Activated CD8-positive, alpha-beta memory T cell treated with anti-CD3 and anti-CD28 coated beads, Interleukin-2, amount 10 ng/mL, durations not matched to agents 7 days and 5 days (primary cell): ENCODE measurements at regions not wholly inside any gene's neighbourhood (a gene's known extent, or its start where the extent isn't known, plus 50 kb on each side); places are given as distances from the start of the nearest gene placed in this dataset.

Experiments used
- ATAC-seq: fragments of 150-1000 bp; cut with Tn5 transposase; one replicate; pipeline ENCODE4 v1.10.0; 2021; ENCODE audit warnings: moderate library complexity
- CTCF ChIA-PET: fragments of 350-600 bp; sonication (Branson Sonifier 250); formaldehyde crosslinking; loops from one replicate; lab custom pipeline; 2021; ENCODE audit warnings: antibody characterized with exemption; lab: Charles Lee
- DNase-seq: peaks from one replicate; pipeline ENCODE4 v3.0.0-alpha.2; 2020
- H3K27ac Mint-ChIP-seq: one replicate; pipeline ENCODE4 v1.8.0; 2021; ENCODE audit warnings: mild to moderate bottlenecking, mixed read lengths
- H3K27me3 Mint-ChIP-seq: one replicate; pipeline ENCODE4 v1.8.0; 2021; ENCODE audit warnings: mixed read lengths
- H3K36me3 Mint-ChIP-seq: one replicate; pipeline ENCODE4 v1.8.0; 2021; ENCODE audit warnings: mild to moderate bottlenecking, mixed read lengths
- H3K4me1 Mint-ChIP-seq: one replicate; pipeline ENCODE4 v1.8.0; 2021; ENCODE audit warnings: mixed read lengths
- H3K4me3 Mint-ChIP-seq: one replicate; pipeline ENCODE4 v1.8.0; 2021; ENCODE audit warnings: mild to moderate bottlenecking, moderate library complexity, mixed read lengths
- H3K9me3 Mint-ChIP-seq: one replicate; pipeline ENCODE4 v1.8.0; 2022; ENCODE audit warnings: low read depth, mixed read lengths

DNA sequence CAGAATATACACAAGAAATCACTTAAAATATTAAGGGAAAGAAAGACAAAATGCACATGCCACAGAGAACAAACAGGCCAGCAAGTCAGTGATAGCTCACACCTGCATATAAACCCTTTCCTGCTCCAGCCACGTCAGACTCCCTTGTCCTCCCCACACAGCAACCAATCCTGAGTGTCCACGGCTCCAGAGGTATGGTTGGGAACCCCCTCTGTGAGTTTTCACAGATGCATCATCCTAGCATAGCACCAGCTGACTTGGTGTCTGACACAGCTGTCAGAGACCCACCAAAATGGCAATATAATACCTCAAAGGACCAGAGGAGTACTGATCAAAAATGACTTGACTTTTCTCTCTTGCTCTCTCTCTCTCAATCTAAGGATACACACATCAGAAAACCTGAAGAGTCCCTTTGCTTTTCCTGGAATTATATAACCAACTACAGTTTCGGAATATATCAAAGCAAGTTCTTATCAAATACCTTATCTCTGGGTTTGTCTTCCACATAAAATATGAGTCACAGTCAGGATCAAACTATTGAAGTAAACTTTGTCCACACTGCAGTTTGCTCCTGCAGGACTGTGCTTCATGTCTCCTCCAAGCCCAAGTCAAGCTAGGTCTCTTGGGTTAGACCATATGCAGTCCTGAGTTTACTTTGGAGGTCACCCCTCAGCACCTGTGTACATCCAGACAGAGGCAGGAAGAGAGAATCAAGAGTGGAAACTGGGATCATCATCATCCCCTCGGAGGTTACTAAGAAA, 187.1 kb upstream of the THBS1 start:
- H3K36me3 Mint-ChIP-seq = no peaks in the 10 kb centered on the region
- H3K4me3 Mint-ChIP-seq = no peak overlapping the region
- no peaks in the 10 kb centered on the region for H3K9me3 Mint-ChIP-seq
- no peak for DNase-seq
- no peak for ATAC-seq
- CTCF ChIA-PET = no interaction called here
- peaks cover 38% of the 10 kb centered on the region for H3K27me3 Mint-ChIP-seq
- H3K27ac Mint-ChIP-seq = no peak overlapping the region
- H3K4me1 Mint-ChIP-seq = peaks cover 6% of the 10 kb centered on the region

GRCh38 chr15:39394496-39394895, 186.4 kb upstream of the THBS1 start:
- ATAC-seq = no peak
- no peaks in the 10 kb centered on the region for H3K9me3 Mint-ChIP-seq
- no peak for DNase-seq
- H3K27me3 Mint-ChIP-seq = peaks cover 42% of the 10 kb centered on the region
- H3K36me3 Mint-ChIP-seq = no peaks in the 10 kb centered on the region
- CTCF ChIA-PET = no interaction called here
- peaks cover 6% of the 10 kb centered on the region for H3K4me1 Mint-ChIP-seq
- no peak overlapping the region for H3K27ac Mint-ChIP-seq
- no peak overlapping the region for H3K4me3 Mint-ChIP-seq

- peaks cover 46% of the 10 kb centered on the region for H3K27me3 Mint-ChIP-seq
- ATAC-seq (no peak), DNase-seq (no peak)
- peaks cover 6% of the 10 kb centered on the region for H3K4me1 Mint-ChIP-seq
- H3K27ac Mint-ChIP-seq = no peak overlapping the region
- H3K4me3 Mint-ChIP-seq = no peak overlapping the region
- CTCF ChIA-PET = interaction anchor here (1.3 kb wide), 1 partner anchor 132 kb away, joined by 3 read pairs; no protein-coding TSS in a partner anchor
- no peaks in the 10 kb centered on the region for H3K9me3 Mint-ChIP-seq
- H3K36me3 Mint-ChIP-seq = no peaks in the 10 kb centered on the region
These were observed 183.8 kb upstream of the THBS1 start for GRCh38 chr15:39396979-39397615.

GRCh38 chr15:39397883-39398282, 183.0 kb upstream of the THBS1 start:
- no peak overlapping the region for H3K4me3 Mint-ChIP-seq
- no peak overlapping the region for H3K27ac Mint-ChIP-seq
- H3K36me3 Mint-ChIP-seq = no peaks in the 10 kb centered on the region
- ATAC-seq = no peak
- H3K27me3 Mint-ChIP-seq = peaks cover 52% of the 10 kb centered on the region
- no peaks in the 10 kb centered on the region for H3K9me3 Mint-ChIP-seq
- CTCF ChIA-PET = interaction anchor here (1.3 kb wide), 1 partner anchor 132 kb away, joined by 3 read pairs; no protein-coding TSS in a partner anchor
- DNase-seq = no peak
- peaks cover 6% of the 10 kb centered on the region for H3K4me1 Mint-ChIP-seq

DNA sequence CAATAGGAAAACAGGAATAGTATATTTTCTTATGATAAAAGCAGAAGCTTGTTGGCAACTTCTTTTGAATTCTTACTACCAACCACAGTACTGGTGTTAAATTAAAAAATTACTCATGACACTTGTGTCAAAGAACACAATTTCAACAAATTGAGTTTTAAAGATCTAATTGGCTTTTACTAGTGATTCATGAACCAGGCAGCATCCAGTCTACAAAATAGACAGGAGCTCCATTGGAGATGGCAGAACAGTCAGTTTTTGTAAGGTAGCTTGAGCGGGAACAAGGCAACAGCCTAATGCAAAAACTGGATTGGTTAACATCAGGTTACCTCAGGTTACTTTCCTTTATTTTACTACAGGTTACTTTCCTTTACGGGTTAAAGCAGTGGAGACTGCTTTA, 181.3 kb upstream of the THBS1 start:
- CTCF ChIA-PET = no interaction called here
- no peaks in the 10 kb centered on the region for H3K4me1 Mint-ChIP-seq

DNA sequence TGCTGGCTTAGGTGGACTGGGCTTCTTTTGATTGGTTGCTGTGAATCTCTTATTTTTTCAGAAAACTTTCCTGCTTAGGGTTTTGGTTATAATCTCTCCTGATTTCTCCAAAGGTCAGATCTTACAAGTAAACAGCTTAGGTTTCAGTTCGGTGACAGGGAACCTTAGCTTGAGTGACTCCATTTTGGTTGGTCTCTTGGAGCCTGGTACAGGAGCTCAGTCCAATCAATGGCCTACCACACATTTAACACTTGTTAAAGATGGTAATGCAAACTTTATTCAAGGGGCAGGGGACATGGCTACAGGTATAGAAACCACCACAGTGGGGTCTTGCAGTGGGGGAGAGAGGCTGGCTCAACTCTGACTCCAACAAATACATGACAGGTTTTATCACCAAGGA, 180.9 kb upstream of the THBS1 start:
- Mint-ChIP-seq H3K4me3 (no peak overlapping the region), H3K27ac (no peak overlapping the region), H3K36me3 (no peaks in the 10 kb centered on the region), H3K4me1 (no peaks in the 10 kb centered on the region), H3K9me3 (no peaks in the 10 kb centered on the region), H3K27me3 (peaks cover 52% of the 10 kb centered on the region)
- ATAC-seq (no peak), DNase-seq (no peak)
- CTCF ChIA-PET = no interaction called here

More for the DNA sequence above, 181.3 kb upstream of the THBS1 start:
- Mint-ChIP-seq H3K27ac (no peak overlapping the region), H3K4me3 (no peak overlapping the region), H3K27me3 (peaks cover 50% of the 10 kb centered on the region), H3K36me3 (no peaks in the 10 kb centered on the region), H3K9me3 (no peaks in the 10 kb centered on the region)
- ATAC-seq (no peak), DNase-seq (no peak)

DNA sequence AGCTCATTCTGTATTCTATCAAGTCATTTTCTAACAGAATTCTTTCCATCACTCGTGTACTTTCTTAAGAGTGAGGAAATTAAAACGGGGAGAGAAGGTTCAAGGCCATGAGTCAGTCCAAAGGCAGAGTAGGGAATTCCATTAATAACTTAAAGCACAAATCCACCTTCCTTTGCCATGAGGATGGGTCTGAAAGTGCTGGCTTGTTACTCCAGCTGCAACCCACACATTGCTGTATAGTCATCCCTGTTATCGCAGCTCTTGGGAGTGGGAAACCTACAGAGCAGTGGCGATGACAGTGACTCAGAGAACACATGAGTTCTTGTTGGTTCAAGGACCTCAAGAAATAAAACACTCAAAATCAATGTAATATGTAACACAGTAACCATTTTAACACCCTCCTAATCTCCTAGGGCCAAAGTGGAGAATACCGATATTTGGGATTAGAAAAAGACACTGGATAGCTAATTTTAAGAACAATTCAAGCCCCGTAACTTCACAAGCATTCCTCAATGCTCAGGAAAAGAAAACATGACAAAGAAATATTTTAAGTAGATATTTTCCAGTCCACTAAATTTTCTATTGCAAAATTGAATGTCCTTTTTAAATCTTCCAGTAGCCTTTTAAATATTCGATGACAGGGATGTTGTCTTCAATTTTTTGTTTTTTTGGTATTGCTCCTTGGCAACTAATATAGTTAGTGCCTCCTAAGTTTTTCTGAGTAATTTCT, 179.9 kb upstream of the THBS1 start:
- H3K4me1 Mint-ChIP-seq = no peaks in the 10 kb centered on the region
- no peaks in the 10 kb centered on the region for H3K36me3 Mint-ChIP-seq
- peaks cover 54% of the 10 kb centered on the region for H3K27me3 Mint-ChIP-seq
- CTCF ChIA-PET = no interaction called here
- no peaks in the 10 kb centered on the region for H3K9me3 Mint-ChIP-seq
- no peak for DNase-seq
- no peak for ATAC-seq
- H3K4me3 Mint-ChIP-seq = no peak overlapping the region
- no peak overlapping the region for H3K27ac Mint-ChIP-seq

- H3K27me3 Mint-ChIP-seq = peaks cover 66% of the 10 kb centered on the region
- no peaks in the 10 kb centered on the region for H3K9me3 Mint-ChIP-seq
- CTCF ChIA-PET = no interaction called here
- H3K4me1 Mint-ChIP-seq = no peaks in the 10 kb centered on the region
- no peaks in the 10 kb centered on the region for H3K36me3 Mint-ChIP-seq
- H3K27ac Mint-ChIP-seq = no peak overlapping the region
- ATAC-seq = no peak
- no peak for DNase-seq
- H3K4me3 Mint-ChIP-seq = no peak overlapping the region
These were observed 177.2 kb upstream of the THBS1 start for GRCh38 chr15:39403640-39404117.

DNA sequence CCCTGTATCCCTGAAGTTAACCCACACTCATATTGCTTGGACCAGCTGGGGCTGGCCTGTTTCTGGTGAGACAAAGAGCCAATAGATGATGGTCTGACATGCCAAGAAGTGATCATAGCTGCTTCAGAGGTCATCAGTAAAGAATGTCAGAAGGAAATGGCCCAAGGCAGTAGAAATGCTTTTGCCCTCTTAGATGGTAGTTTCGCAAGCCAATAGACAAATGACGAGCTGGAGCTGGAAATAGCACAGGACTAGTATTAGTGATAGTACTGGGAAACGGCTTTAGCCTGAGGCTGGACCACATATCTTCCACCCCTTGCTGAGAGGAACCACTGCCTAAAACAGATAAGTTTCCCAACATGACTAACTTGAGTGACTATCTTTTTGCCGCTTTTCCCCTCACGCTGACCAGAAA, 176.1 kb upstream of the THBS1 start:
- Mint-ChIP-seq H3K4me3 (no peak overlapping the region), H3K27me3 (peaks cover 63% of the 10 kb centered on the region), H3K36me3 (no peaks in the 10 kb centered on the region), H3K4me1 (no peaks in the 10 kb centered on the region), H3K27ac (no peak overlapping the region), H3K9me3 (no peaks in the 10 kb centered on the region)
- DNase-seq (no peak), ATAC-seq (no peak)
- CTCF ChIA-PET = no interaction called here

DNA sequence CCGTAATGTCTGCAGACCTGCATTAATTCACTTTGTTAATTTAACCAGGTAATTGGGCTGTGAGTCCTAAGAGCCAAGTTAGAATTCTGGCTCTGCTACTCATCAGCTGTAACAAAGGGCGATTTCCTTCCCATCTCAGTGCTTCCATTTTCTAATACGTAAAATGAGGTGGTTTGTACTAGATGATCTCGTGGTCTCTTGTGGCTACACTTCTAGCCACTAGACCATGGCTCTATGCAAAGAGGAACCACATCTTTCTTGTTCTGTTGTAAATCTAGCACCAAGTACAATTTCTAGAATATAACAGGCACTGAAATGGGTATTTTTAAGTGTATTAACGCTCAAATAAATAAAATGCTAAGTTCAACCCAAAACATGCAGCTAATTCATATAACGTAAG, 174.4 kb upstream of the THBS1 start:
- DNase-seq (no peak), ATAC-seq (no peak)
- Mint-ChIP-seq H3K4me1 (peaks cover 4% of the 10 kb centered on the region), H3K9me3 (no peaks in the 10 kb centered on the region), H3K36me3 (no peaks in the 10 kb centered on the region), H3K27ac (no peak overlapping the region), H3K4me3 (no peak overlapping the region), H3K27me3 (peaks cover 74% of the 10 kb centered on the region)
- CTCF ChIA-PET = no interaction called here

DNA sequence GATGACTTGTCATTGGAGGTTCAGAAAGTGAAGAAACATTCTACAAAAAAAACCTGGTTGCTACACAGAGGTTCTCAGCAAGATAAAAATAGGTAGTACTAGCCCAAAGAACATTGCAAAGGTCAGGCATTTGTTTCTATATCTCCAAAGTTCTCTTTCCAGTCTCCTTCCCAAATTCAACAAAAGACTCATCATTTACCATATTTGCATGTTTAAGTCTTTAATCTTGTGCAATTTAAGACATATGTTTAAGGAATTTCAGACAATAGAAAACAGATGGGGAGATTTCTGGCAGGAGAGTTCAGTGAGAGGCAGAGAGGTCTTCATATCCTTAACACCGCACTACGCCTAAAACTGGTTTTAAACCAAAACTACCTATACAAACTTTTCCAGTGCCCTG, 173.8 kb upstream of the THBS1 start:
- CTCF ChIA-PET = no interaction called here
- peaks cover 11% of the 10 kb centered on the region for H3K4me1 Mint-ChIP-seq
- no peak for ATAC-seq
- H3K9me3 Mint-ChIP-seq = no peaks in the 10 kb centered on the region
- H3K4me3 Mint-ChIP-seq = no peak overlapping the region
- DNase-seq = no peak
- no peak overlapping the region for H3K27ac Mint-ChIP-seq
- peaks cover 80% of the 10 kb centered on the region for H3K27me3 Mint-ChIP-seq
- no peaks in the 10 kb centered on the region for H3K36me3 Mint-ChIP-seq

- no peak for ATAC-seq
- CTCF ChIA-PET = no interaction called here
- H3K36me3 Mint-ChIP-seq = no peaks in the 10 kb centered on the region
- peaks cover 13% of the 10 kb centered on the region for H3K4me1 Mint-ChIP-seq
- no peak overlapping the region for H3K27ac Mint-ChIP-seq
- no peaks in the 10 kb centered on the region for H3K9me3 Mint-ChIP-seq
- no peak for DNase-seq
- H3K4me3 Mint-ChIP-seq = no peak overlapping the region
- peaks cover 84% of the 10 kb centered on the region for H3K27me3 Mint-ChIP-seq
These were observed 170.9 kb upstream of the THBS1 start for GRCh38 chr15:39409876-39410530.
